GM18517 (cell line): ENCODE measurements at regions not wholly inside any gene's neighbourhood (a gene's known extent, or its start where the extent isn't known, plus 50 kb on each side); places are given as distances from the start of the nearest gene placed in this dataset.

Source experiments
- ATAC-seq: cut with Tn5 transposase; IDR thresholded peaks from one replicate; pipeline ENCODE4 v1.9.1; 2021; ENCODE audit warnings: mild to moderate bottlenecking, moderate library complexity; ENCODE audit not compliant: unreplicated experiment

GRCh38 chr5:91443761-91444467, 60.8 kb upstream of the ARRDC3 start:
- no peak for ATAC-seq

DNA sequence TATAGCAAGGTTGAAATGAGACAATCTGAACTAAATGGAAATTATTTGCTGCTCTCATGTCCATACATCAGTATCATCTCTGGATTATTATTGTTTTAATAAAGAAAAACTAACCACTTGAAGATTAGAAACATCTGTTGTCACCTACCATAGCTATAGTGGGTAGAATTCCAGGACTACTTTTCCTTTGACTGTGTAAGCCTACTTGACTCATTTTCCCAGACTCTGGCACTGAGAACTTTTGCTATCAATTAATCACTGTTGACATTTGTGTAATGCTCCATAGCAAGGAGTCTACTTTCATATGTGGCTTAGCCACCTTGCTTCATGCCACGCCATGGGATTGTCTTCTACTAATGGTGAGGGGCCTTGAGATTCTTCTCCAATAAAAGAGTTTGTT, 59.9 kb upstream of the ARRDC3 start:
- no peak for ATAC-seq

DNA sequence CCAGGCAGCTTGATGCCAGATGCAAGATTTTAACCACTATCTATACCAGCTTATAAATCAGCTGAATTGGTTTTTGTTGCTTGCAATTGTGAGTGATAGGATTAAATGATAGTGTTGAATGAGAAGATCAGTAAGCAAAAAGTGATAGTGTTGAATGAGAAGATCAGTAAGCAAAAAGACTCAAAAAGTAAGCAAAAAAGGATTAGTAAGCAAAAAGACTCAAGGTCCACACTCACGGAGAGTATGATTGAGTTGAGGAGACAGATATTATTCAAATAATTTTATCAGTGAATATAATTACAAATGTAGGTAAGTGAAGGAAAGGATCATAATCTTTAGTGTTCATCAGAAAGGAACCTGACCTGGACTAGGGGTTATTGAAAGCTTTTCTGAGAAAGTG, 58.0 kb upstream of the ARRDC3 start:
- no peak for ATAC-seq

- no peak for ATAC-seq
These were observed 55.8 kb upstream of the ARRDC3 start for GRCh38 chr5:91438871-91439270.

GRCh38 chr5:91436241-91436640, 53.1 kb upstream of the ARRDC3 start:
- ATAC-seq: no peak

- peak; percentile 79 for ATAC-seq
These were observed 51.2 kb upstream of the ARRDC3 start for GRCh38 chr5:91434348-91434747.

DNA sequence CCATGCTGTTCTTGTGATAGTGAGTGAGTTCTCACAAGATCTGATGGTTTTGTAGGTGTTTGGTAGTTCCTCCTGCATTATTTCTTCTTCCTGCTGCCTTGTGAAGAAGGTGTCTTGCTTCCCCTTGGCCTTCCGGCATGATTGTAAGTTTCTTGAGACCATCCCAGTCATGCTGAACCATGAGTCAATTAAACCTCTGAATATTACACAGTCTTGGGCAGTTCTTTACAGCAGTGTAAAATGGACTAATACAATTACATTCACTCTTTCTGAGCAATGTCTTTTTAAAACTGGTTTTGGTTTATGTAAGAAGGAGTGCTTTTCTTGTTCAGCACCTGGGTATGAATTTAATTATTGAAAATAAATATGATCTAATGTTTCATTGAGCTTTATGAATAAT, 50.7 kb upstream of the ARRDC3 start:
- ATAC-seq: no peak
